Amniotic epithelial cell (primary cell): ENCODE measurements at regions not wholly inside any gene's neighbourhood (a gene's known extent, or its start where the extent isn't known, plus 50 kb on each side); places are given as distances from the start of the nearest gene placed in this dataset.
"Not testable (repeated sequence)": the region's sequence is repeated elsewhere in the genome, so short reads cannot be mapped to it uniquely, and the experiment has no call there.

Experiments used
- DNase-seq: peaks from one replicate; pipeline ENCODE4 v3.0.0-alpha.2; 2010; ENCODE audit warnings: low read depth

DNA sequence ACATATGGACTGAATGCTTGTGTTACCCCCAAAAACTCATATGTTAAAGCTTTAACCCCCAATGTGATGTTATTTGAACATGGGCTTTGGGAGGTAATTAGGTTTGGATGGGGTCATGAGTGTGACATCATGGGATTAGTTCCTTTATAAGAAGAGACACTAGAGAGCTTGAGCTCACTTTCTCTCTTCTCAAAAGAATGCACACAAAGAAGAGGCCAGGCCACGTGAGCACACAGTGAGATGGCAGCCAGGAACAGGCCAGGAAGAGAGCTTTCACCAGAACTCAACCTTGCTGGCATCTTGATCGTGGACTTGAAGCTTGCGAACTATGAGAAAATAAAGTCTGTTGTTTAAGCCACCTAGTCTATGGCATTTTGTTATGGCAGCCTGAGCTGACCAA is 360.6 kb downstream of the NR2F1-AS1 start:
- DNase-seq: no peak

DNA sequence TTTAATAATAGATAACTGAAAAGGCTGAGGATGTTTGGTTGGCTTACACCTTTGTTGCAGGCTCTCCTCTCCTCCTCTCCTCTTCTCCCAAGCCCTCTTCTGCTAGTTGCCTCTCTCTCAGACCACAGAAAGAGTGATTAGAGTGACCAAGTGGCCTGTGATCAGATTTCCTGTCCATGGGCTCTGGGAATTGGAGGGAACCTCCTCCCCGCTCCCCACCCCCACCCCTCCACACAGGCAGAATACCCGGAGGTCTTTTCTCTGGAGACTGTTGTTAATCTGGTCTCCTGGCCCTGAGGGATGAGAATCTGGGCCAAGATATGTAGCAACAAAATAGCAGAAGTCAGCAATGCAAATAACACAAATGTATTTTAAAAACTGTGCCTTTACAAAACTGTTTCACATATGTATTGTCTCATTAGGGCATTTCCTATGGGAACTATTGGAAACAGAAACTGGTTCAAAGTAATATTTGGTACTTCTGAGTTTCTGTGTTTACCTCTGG is 361.3 kb downstream of the NR2F1-AS1 start:
- no peak for DNase-seq

DNA sequence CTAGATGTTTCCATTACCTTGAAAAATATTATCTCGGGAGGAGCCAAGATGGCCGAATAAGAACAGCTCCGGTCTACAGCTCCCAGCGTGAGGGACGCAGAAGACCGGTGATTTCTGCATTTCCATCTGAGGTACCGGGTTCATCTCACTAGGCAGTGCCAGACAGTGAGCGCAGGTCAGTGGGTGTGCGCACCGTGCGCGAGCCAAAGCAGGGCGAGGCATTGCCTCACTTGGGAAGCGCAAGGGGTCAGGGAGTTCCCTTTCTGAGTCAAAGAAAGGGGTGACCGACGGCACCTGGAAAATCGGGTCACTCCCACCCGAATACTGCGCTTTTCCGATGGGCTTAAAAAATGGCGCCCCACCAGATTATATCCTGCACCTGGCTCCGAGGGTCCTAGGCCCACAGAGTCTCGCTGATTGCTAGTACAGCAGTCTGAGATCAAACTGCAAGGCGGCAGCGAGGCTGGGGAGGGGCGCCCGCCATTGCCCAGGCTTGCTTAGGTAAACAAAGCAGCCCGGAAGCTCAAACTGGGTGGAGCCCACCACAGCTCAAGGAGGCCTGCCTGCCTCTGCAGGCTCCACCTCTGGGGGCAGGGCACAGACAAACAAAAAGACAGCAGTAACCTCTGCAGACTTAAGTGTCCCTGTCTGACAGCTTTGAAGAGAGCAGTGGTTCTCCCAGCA is 367.8 kb downstream of the NR2F1-AS1 start:
- DNase-seq: not testable (repeated sequence)

DNA sequence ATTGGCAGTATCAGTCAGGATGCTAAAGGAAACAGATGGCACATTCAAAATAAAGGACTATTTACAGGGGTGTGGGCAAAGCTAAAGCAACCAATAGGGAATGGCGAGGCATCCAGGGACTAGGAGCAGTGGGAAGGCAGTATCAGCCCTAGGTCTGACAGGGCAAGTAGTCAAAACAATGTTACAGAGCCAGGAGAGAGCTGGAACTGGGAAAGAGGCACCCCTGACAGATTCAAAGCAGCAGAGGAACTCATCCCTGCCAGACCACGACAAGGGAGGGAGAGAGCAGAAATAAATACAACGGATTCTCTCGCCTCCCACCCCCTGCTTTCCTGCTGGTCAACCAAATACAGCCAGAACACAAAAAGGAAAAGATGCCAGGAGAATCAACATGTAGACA is 371.5 kb downstream of the NR2F1-AS1 start:
- no peak for DNase-seq

DNA sequence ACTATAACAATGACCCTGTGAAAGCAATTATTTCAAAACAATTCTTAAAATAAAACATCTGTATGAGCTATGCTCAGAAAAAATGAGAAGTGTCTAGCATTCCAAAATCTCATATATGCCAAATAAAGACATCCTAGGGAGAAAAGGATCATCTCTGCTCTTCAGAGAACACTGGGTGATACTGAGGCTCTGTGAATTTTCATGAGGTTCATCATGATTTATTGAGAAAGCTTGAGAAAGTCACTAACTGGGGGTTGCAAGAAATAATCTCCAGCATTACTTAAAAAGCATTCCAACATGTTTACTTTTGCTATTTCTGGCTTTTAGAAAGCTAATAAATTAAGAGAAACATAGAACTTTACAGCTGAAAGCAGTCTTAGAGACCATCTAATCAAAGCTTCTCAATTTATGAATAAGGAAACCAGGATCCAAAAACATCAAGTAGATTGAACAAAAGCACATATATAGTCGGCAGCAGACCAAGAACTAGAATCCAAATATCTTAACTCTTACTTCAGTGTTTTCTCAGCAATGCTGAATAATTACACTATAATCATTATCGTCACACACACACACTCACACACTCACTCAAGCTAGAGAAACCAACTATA is 372.8 kb downstream of the NR2F1-AS1 start:
- DNase-seq: peak; percentile 66

DNA sequence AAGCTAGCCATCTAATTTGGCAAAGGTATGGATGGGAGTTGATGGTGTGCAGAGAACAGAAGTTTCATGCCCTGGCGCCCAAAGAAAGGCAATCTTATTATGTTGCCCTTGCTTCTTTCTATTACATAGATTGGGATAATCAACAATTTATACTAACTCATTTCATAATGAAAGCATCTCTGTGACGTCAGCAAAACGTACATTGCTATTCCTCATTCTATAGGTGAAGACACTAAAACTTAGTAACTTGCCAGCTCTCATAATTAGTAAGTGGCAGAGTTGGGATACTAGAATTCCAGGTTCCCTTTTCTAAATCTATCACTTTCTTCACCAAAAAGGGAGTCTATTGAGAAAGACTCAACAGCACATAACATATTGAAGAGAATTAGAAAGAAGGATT is 374.8 kb downstream of the NR2F1-AS1 start:
- no peak for DNase-seq

DNA sequence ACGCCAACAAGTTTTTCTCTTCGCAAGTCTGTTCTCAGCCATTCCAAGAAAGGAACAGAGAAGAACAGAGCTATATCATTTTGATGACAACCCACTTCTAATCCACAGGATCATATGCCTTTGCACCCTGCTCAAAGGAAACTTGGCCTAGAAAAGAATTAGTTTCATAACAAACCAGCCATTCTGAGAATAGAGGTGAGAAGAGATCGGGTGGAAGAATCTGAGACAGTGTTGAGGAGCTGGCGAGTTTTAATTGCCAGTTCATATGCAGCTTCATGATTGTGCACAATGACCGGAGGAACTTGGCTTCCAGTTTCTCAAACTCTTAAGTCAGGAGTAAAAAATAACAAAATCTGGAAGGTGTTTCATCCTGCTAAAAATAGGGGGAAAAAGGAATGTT is 380.0 kb downstream of the NR2F1-AS1 start:
- no peak for DNase-seq

DNA sequence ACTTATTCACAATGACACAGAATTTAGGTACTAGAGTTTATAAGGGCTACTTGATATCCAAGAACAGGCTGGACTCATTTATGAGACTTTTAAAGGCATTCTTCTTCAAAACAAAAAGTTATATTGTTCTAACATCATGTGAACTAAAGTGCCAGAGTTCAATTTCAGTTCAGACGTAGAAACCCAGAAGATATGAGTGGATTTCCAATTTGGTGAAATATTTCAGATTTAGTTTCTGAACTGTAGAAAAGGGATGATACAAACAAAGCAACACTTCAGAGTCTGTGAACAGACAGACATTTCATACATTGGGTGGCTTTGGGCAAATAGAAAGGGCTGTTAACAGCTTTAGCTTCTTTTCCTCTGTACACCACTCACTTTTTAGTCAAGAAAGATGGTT is 384.0 kb downstream of the NR2F1-AS1 start:
- DNase-seq: no peak

DNA sequence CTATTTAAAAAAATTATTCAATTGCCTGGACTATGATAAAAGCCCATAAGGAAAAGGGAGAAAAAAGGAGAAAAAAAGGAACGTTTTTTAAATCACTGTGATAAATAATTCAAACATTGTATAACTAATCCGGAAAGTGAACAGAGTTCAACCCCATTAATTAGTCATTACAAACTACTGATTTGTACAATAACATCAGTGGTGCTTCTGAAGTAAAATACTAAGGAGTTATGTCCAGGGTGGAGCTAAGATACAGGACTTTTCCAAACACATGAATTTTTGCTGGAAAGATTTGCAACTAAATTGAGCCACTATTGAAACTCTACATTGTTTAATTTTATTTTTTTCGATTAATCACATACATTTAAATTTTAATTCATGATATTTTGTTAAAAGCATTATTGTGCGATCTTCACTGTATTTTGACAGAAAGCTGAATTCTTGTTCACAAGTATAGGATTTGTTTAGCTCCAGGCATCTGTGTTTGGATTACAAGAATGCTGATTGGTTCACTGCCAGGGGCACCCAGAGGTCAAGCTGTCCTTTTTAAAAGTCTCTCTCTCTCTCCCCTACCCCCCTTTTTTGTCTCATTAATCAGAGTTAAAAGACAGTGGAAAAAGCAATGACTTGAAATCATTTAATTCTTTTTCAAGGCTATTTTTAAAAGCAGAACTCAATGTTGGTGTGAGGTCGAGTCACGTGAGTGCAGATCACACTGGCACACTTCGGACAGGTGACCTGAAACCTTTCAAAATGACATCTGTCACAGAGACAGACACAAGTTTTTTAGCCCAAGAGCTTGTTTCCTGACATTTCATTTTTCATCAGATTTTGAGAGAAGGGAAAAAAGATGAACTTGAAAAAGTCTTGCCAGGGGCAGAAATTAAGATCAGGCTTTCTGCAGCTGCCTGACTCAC is 387.3 kb downstream of the NR2F1-AS1 start:
- peak; percentile 72 for DNase-seq

DNA sequence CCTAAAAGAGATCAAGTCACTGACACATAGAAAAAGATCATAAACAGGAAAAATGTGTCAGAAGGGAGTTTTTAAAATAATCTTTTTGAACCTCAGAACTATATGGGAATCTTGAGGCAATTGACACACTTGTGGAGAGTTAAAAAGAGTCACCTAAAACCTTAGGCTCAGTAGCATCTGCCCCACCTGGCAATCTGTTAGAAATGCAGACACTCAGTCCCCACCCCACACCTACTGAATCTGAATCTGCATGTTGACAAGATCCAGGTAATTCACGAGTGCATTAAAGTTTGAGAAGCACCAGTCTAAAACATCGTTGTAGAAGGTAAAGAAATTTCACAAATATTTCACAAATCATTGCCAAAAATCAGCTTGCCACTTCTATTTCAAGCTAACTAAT is 388.3 kb downstream of the NR2F1-AS1 start:
- no peak for DNase-seq

DNA sequence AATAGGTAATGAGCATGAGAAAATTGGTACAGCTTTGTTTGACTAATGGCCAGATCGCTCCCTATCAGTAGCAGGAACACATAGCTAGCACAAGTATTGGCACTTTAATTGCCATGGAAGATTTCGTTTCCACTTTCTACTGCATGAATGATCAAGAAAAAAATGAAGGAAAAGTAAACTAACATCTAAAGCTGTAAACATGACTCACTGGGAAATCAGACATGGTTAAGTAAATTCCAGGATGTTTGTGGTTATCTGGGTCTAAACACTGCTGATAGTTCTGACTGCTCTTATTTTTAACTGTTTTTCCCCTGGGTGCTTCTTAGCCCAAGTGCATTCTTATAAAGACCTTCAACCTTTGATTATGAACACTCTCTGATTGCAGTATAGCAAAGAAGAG is 388.9 kb downstream of the NR2F1-AS1 start:
- DNase-seq: peak; percentile 96

DNA sequence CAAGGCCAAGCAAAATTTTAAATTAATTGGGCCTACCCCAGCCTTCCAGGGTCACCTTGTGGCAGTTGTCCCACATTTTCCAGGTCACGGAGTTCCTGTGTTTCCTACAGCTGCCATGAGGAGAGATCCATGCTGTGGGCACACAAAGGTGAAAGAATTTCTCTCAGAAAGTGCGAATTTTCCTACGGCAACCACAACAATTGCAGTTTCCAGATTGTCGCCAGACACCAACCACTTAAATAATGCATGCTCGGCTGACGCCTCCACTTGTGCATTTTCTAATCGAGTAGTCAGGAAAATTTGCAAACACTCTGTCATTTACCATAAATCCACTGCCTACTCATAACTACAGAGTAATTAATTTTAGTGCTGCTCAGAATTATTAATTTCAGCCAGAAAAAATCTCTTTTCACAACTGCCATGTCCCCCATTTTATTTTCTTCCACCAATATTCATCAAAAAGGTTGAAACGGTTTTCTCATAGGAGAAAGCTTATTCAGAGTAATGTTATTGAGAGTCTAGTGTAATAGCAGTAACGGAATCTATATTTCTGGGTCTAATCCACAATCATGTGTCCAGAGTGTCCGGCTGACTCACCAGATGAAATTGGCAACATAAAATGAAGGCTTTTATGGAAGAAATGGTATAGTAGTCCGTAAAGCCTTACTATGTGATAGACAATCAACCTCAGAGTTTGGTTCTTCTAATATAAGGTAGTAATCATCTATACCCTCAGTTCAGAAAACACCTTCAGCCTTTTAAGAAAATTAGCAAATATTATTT is 389.8 kb downstream of the NR2F1-AS1 start:
- no peak for DNase-seq

DNA sequence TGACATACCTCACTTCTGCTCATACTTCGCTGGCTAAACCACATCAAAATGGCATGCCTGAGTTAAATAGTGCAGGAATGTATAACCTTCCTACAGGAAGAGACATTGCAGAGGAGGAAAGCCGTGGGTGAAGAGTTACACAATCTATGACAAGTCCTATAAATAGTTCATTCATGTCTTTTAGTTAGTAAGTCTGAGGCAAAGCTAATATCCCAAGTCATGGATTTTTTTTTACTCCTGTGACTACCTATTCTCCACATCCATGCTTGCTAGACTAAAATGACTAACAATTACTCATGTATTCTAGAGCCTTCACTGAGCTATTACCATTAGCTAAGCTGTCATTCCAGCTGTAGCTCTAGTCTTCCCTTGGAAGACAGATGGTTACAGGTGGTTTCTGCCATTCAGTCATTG is 391.3 kb downstream of the NR2F1-AS1 start:
- DNase-seq: peak; percentile 96

DNA sequence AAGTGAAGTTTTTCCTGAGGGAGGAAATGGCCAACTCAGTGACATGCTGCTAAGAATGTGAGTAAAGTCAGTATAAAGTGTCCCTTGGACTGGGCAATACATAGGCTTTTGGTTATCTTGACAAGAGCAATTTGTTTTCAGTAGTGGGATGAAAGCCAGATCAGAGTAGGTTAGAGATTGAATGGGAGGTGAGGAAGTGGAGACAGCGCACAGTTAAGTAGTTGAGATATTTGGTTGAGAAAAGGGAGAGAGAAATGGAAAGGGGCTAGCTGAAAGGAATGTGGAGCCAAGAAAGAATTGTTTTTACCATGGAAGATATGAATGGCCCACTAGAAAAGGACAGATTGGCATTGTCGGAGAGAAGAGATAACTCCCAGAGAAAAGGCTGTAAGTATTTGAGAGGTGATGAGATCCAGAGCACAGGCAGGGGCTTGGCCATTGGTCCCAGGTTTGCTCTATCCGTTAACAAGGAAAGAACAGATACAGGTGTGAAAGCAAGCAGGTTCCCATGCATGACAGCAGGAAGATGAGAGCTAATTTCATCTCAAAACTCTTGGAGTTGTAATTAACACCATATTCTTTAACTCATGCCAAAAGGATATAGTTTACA is 392.0 kb downstream of the NR2F1-AS1 start:
- DNase-seq: peak; percentile 30

DNA sequence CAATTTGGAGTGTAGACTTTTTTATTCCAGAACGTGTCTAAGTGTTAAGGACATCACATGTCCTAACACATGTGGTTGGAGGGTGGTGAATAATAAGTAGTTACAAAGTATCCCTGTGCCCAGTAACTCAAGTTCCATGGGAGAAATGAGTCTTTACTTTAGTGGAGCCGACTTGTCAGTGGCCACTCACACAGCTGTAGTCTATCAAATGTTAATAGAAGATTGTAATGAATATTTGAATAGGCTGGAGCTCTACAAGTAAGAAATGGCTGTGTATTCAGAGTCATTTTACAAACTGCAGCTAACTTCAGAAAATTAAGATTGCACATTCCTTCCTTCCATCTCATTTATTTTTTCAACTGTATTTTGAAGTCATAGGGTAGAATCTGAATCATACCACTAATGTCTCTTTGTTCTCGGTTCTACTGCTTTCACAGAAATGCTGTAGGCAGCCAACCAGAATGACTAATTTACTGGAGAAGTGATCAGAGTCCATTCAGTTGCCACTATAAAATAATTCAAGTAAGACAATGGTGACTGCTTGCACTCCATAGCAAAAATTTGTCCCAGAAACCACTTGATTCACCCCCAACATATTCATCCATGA is 394.8 kb downstream of the NR2F1-AS1 start:
- peak; percentile 57 for DNase-seq

DNA sequence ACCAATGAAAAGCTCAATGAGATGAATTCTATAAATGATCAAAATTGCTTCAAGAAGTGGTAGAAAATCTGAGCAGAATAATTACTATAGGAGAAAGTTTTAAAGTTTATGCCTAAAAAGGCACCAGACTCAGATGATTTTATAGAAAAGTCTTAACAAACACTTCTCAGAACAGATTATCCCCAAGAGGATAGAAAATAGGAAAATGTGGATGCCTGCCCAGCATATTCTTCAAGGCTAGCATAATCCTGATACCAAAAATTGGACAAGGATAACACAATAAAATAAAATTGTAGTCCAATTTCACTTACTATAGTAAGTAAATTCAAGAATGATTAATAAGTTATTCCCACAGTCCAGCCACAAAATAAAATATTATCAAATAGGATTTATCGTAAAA is 397.0 kb downstream of the NR2F1-AS1 start:
- DNase-seq: no peak

DNA sequence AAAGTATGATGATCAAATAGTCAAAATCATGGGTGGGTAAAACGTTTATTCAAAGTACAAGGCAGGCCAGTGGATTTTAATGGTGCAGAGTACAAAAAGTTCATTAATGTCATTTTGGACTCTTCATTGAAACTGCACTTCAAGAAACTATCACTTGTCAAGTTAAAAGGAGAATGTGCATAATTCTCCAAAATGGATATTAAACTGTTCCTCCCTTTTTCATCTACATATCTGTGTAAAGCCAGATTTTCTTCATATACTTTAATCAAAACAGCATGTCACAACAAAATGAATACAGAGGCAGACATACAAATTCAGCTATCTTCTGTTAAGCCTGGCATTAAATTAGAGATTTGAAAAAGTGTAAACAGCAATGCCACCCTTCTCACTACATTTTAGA is 401.6 kb downstream of the NR2F1-AS1 start:
- no peak for DNase-seq

DNA sequence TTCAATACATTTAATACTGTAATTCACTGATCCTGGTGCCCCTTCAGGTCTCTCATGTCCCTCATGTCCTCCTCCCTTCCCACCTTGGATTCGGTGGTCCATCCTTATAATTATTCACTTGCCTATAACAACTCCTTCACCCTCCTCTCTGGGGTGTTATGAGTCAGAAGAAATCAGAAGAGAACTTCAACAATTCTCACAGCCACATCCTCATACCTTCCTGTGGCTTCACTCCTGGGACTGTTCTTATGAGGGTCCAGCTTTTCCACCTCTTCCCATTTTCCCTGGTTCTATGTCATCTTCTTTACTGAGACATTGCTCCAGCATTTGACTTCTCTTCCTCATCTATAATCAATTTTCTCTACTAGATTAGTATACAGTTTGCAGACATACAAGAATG is 406.1 kb downstream of the NR2F1-AS1 start:
- DNase-seq: no peak

DNA sequence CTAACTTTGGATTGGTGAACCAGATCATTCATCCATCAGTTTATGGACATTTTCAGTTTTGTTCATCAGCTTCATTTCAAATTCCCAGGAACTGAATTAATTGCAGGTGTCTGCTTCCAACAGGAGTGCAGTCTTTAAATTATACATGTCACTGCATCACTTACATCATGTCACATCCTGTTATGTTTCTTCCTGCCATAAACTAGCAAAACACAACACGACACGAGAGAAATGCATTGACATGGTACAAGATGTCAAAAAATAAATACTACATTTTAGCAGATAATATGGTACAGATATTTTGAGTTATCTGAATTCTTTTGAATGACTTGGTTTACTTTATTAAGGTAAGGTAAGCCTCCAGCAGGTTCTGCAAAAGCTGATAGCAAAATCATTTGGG is 415.5 kb downstream of the NR2F1-AS1 start:
- DNase-seq: no peak

DNA sequence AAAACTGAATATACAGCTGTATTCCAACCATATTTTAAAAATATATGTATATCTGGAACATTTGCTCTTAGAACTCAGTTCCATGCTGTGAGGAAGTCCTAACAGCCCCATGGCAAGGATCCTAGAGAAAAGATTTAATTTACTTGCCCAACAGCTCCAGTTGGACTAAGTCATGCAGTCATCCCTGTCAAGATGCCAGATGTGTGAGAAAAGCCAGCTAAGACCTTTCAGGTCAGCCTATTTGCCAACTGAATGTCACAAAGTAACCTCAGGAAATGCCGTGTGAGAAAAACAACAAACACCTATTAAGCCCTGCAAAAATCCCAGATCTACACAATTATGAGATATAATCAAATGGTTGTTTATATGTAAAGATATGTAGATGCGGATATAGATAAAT is 416.3 kb downstream of the NR2F1-AS1 start:
- peak; percentile 89 for DNase-seq

DNA sequence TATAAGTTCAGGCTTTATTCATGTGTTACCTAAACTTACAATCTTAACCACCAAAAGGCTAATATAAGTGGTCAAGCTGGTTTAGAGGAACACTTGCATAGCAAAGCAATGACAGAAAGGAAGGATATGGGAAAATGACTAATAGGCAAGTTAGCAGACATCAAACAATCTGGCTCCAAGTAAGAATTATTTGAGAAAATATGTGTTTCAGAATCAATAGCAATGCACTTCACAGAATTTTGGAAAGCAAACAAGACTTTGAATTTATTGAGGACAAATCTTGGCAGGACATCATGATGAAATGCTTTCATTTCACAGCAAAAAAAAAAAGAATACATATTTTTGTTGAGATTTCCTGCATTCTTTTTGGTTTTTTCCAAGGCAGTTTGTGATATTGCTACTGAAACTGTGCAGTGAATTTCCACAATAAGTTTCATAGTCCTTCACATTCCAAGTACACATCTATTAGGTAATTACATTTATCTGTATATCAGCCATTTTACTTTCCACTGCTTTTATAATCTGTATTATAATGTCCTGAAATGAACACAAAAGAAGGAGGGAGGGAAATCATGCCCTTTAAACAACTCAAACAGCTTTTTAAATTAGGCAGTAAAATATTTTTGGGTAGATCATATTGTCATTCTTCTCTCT is 417.9 kb downstream of the NR2F1-AS1 start:
- peak; percentile 84 for DNase-seq
